22Rv1 (cell line): ENCODE measurements at regions not wholly inside any gene's neighbourhood (a gene's known extent, or its start where the extent isn't known, plus 50 kb on each side); places are given as distances from the start of the nearest gene placed in this dataset.

Experiments used
- ZFX ChIP-seq: fragments of 450-650 bp; IDR thresholded peaks from 2 replicates; pipeline ENCODE4 v1.6.1; 2017; ENCODE audit warnings: antibody characterized with exemption, borderline replicate concordance
- TF ChIP-seq, protein P1 (sequence below): fragments of 450-650 bp; IDR thresholded peaks from 2 replicates; pipeline ENCODE4 v1.5.1; 2017; ENCODE audit warnings: mild to moderate bottlenecking

DNA sequence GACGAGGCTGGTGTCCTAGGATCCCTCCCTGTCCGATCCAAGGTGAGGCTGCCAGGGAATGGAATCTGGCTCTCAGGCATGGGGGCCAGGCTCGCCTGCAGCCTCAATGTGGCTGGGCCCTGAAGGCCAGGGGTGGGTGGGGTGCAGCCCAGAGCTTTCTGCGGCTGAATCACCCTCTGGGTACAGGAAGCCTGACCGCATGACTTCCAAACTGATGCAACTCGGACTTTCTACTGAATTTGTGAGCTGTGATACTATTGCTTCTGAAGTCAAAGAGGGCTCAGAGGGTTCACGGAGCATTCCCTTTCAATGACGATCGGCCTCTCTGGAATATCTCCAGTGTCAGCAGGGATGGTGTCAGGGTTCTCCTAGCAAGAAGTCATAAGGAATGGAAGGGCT is 123.7 kb downstream of the METRNL start:
- TF ChIP-seq, protein P1, sequence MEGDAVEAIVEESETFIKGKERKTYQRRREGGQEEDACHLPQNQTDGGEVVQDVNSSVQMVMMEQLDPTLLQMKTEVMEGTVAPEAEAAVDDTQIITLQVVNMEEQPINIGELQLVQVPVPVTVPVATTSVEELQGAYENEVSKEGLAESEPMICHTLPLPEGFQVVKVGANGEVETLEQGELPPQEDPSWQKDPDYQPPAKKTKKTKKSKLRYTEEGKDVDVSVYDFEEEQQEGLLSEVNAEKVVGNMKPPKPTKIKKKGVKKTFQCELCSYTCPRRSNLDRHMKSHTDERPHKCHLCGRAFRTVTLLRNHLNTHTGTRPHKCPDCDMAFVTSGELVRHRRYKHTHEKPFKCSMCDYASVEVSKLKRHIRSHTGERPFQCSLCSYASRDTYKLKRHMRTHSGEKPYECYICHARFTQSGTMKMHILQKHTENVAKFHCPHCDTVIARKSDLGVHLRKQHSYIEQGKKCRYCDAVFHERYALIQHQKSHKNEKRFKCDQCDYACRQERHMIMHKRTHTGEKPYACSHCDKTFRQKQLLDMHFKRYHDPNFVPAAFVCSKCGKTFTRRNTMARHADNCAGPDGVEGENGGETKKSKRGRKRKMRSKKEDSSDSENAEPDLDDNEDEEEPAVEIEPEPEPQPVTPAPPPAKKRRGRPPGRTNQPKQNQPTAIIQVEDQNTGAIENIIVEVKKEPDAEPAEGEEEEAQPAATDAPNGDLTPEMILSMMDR = no peak
- TF ChIP-seq ZFX = no peak
